SU-DHL-6 (cell line): ENCODE measurements at regions not wholly inside any gene's neighbourhood (a gene's known extent, or its start where the extent isn't known, plus 50 kb on each side); places are given as distances from the start of the nearest gene placed in this dataset.

Source experiments
- H2AFZ ChIP-seq: fragments of 200-600 bp; sonication (generic); 2 replicates; pipeline ENCODE4 v1.6.1; 2014; ENCODE audit warnings: low read depth, mild to moderate bottlenecking, moderate library complexity, mixed read lengths, antibody characterized with exemption, low read length; ENCODE audit not compliant: severe bottlenecking
- H3F3A ChIP-seq: fragments of 200-600 bp; shearing (Covaris generic); 2 replicates; pipeline ENCODE4 v1.6.0; 2016; ENCODE audit warnings: antibody characterized with exemption, mild to moderate bottlenecking; ENCODE audit not compliant: insufficient read depth
- H3K27ac ChIP-seq: fragments of 200-600 bp; sonication (generic); 2 replicates; pipeline ENCODE4 v1.5.1; 2016; ENCODE audit warnings: low read depth, mild to moderate bottlenecking, low read length, moderate library complexity, mixed read lengths
- H3K27me3 ChIP-seq: fragments of 200-600 bp; sonication (generic), shearing (Covaris generic); 2 replicates; pipeline ENCODE4 v1.6.0; 2014; ENCODE audit warnings: mild to moderate bottlenecking, low read length
- H3K36me3 ChIP-seq: fragments of 200-600 bp; sonication (generic); 2 replicates; pipeline ENCODE4 v1.6.1; 2014; ENCODE audit warnings: mild to moderate bottlenecking, low read length, mixed read lengths
- H3K4me2 ChIP-seq: fragments of 300-600, 200-600 bp; shearing (Covaris generic), sonication (generic); 2 replicates; pipeline ENCODE4 v1.6.0; 2014; ENCODE audit warnings: low read length, low read depth, mild to moderate bottlenecking; ENCODE audit not compliant: poor library complexity, severe bottlenecking
- H3K4me3 ChIP-seq: fragments of 200-600 bp; sonication (generic); 2 replicates; pipeline ENCODE4 v1.5.1; 2014; ENCODE audit warnings: antibody characterized with exemption, low read length, mild to moderate bottlenecking, mixed read lengths; ENCODE audit not compliant: insufficient read depth, poor library complexity, severe bottlenecking
- H3K79me2 ChIP-seq: fragments of 200-600 bp; sonication (generic); 2 replicates; pipeline ENCODE4 v1.6.1; 2014; ENCODE audit warnings: mild to moderate bottlenecking, low read length, moderate library complexity; ENCODE audit not compliant: insufficient read depth
- H3K9ac ChIP-seq: fragments of 200-600 bp; sonication (generic); 2 replicates; pipeline ENCODE4 v1.7.0; 2014; ENCODE audit warnings: mild to moderate bottlenecking, low read length
- H3K9me2 ChIP-seq: fragments of 200-600 bp; sonication (generic); replicated peaks from 2 replicates; pipeline ENCODE4 v1.6.1; 2014; ENCODE audit warnings: low read length; ENCODE audit not compliant: insufficient read depth
- H3K9me3 ChIP-seq: fragments of 200-600 bp; sonication (generic); 2 replicates; pipeline ENCODE4 v1.6.1; 2014; ENCODE audit warnings: low read length, mixed read lengths; ENCODE audit not compliant: insufficient read depth
- H4K20me1 ChIP-seq: fragments of 200-600 bp; sonication (generic); 2 replicates; pipeline ENCODE4 v1.6.1; 2014; ENCODE audit warnings: low read depth, mild to moderate bottlenecking, antibody characterized with exemption, low read length, moderate library complexity, mixed read lengths
- EZH2phosphoT487 ChIP-seq: fragments of 200-600 bp; sonication (generic), shearing (Covaris generic); conservative IDR thresholded peaks from 2 replicates; pipeline ENCODE4 v1.6.1; 2018; ENCODE audit warnings: mild to moderate bottlenecking, antibody characterized with exemption, low read length, moderate library complexity, mixed read lengths
- TF ChIP-seq, protein P1 (sequence below): fragments of 200-600 bp; sonication (generic); IDR thresholded peaks from one replicate; pipeline ENCODE4 v1.5.1; 2017; ENCODE audit warnings: antibody characterized with exemption, mild to moderate bottlenecking, low read length, moderate library complexity; ENCODE audit not compliant: insufficient read depth, poor library complexity, severe bottlenecking

GRCh38 chrX:45697591-45697990 is 496.9 kb upstream of the DIPK2B start:
- no peak overlapping the region for H3K27ac ChIP-seq
- TF ChIP-seq, protein P1, sequence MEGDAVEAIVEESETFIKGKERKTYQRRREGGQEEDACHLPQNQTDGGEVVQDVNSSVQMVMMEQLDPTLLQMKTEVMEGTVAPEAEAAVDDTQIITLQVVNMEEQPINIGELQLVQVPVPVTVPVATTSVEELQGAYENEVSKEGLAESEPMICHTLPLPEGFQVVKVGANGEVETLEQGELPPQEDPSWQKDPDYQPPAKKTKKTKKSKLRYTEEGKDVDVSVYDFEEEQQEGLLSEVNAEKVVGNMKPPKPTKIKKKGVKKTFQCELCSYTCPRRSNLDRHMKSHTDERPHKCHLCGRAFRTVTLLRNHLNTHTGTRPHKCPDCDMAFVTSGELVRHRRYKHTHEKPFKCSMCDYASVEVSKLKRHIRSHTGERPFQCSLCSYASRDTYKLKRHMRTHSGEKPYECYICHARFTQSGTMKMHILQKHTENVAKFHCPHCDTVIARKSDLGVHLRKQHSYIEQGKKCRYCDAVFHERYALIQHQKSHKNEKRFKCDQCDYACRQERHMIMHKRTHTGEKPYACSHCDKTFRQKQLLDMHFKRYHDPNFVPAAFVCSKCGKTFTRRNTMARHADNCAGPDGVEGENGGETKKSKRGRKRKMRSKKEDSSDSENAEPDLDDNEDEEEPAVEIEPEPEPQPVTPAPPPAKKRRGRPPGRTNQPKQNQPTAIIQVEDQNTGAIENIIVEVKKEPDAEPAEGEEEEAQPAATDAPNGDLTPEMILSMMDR, result no peak
- TF ChIP-seq EZH2phosphoT487, result no peak

GRCh38 chrX:45696736-45697135 is 496.1 kb upstream of the DIPK2B start:
- Histone ChIP-seq H3K9me2 (no peaks in the 10 kb centered on the region), H3K27ac (no peak overlapping the region), H4K20me1 (no peaks in the 10 kb centered on the region), H3K9ac (no peak overlapping the region), H3F3A (no peaks in the 10 kb centered on the region), H3K36me3 (no peaks in the 10 kb centered on the region), H3K4me2 (no peak overlapping the region), H3K4me3 (no peak overlapping the region), H3K9me3 (no peaks in the 10 kb centered on the region), H3K27me3 (no peaks in the 10 kb centered on the region), H2AFZ (no peak overlapping the region), H3K79me2 (no peaks in the 10 kb centered on the region)
- TF ChIP-seq, protein P1, result no peak
- no peak for TF ChIP-seq EZH2phosphoT487

More at GRCh38 chrX:45697591-45697990, 496.9 kb upstream of the DIPK2B start:
- H3K4me2 ChIP-seq, result no peak overlapping the region
- H3K79me2 ChIP-seq, result no peaks in the 10 kb centered on the region
- H3K9ac ChIP-seq, result no peak overlapping the region
- H3K9me3 ChIP-seq, result no peaks in the 10 kb centered on the region
- no peak overlapping the region for H2AFZ ChIP-seq
- H3K36me3 ChIP-seq, result no peaks in the 10 kb centered on the region
- H3K4me3 ChIP-seq, result no peak overlapping the region
- no peaks in the 10 kb centered on the region for H4K20me1 ChIP-seq
- H3F3A ChIP-seq, result no peaks in the 10 kb centered on the region
- H3K9me2 ChIP-seq, result no peaks in the 10 kb centered on the region
- no peaks in the 10 kb centered on the region for H3K27me3 ChIP-seq

DNA sequence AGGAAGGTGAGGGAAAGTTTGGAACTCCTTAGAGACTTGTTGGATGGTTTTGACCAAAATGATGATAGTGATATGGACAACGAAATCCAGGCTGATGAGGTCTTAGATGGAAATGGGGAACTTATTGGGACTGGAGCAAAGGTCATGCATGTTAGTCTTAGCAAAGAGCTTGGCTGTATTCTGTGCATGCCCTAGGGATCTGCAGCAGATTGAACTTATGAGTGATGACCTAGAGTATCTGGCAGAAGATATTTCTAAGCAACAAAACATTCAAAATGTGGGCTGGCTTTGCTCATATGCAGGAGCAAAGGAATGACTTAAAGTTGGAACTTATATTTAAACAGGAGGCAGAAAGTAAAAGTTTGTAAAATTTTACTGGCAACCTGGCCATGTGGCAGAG is 489.3 kb upstream of the DIPK2B start:
- Histone ChIP-seq H3K4me2 (no peak overlapping the region), H3K27ac (no peak overlapping the region), H3K79me2 (no peaks in the 10 kb centered on the region), H3F3A (no peaks in the 10 kb centered on the region), H3K36me3 (no peaks in the 10 kb centered on the region), H3K9me2 (no peaks in the 10 kb centered on the region), H3K9me3 (no peaks in the 10 kb centered on the region), H3K4me3 (no peak overlapping the region), H2AFZ (no peak overlapping the region), H4K20me1 (no peaks in the 10 kb centered on the region), H3K9ac (no peak overlapping the region), H3K27me3 (no peaks in the 10 kb centered on the region)
- no peak for TF ChIP-seq EZH2phosphoT487
- TF ChIP-seq, protein P1, result no peak
